IPS-20b (cell line): ENCODE measurements at regions not wholly inside any gene's neighbourhood (a gene's known extent, or its start where the extent isn't known, plus 50 kb on each side); places are given as distances from the start of the nearest gene placed in this dataset.
"Not testable (repeated sequence)": the region's sequence is repeated elsewhere in the genome, so short reads cannot be mapped to it uniquely, and the experiment has no call there.

Source experiments
- H3K27ac ChIP-seq: one replicate; pipeline ENCODE4 v1.5.1; 2013; ENCODE audit warnings: low read length
- H3K27me3 ChIP-seq: 2 replicates; pipeline ENCODE4 v1.6.1; 2013; ENCODE audit warnings: mild to moderate bottlenecking, low read length, inconsistent platforms; ENCODE audit not compliant: insufficient read depth
- H3K36me3 ChIP-seq: 2 replicates; pipeline ENCODE4 v1.6.1; 2013; ENCODE audit warnings: low read depth, mild to moderate bottlenecking, inconsistent platforms, low read length, moderate library complexity; ENCODE audit not compliant: insufficient read depth
- H3K4me1 ChIP-seq: 2 replicates; pipeline ENCODE4 v1.6.1; 2013; ENCODE audit warnings: mild to moderate bottlenecking, control low read depth, inconsistent platforms, low read length, moderate library complexity; ENCODE audit not compliant: insufficient read depth
- H3K4me3 ChIP-seq: 2 replicates; pipeline ENCODE4 v1.5.1; 2013; ENCODE audit warnings: mild to moderate bottlenecking, low read length, inconsistent platforms
- H3K9ac ChIP-seq: 2 replicates; pipeline ENCODE4 v1.6.1; 2013; ENCODE audit warnings: low read depth, mild to moderate bottlenecking, inconsistent platforms, low read length, moderate library complexity
- H3K9me3 ChIP-seq: 2 replicates; pipeline ENCODE4 v1.6.1; 2013; ENCODE audit warnings: mild to moderate bottlenecking, low read depth, low read length, inconsistent platforms; ENCODE audit not compliant: insufficient read depth

DNA sequence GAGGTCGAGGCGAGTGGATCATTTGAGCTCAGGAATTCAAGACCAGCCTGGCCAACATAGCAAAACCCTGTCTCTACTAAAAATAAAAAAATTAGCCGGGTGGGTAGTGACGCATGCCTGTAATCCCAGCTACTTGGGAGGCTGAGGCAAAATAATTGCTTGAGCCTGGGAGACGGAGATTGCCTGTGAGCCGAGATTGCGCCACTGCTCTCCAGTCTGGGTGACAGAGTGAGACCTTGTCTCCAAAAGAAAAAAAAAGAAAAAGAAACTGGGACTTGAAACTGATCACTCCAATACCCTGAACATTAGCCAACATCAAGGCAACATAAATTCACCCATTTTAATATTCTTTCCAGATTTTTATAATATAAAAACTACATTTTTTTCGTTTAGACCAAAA is 874.6 kb upstream of the MBL2 start:
- H3K4me3 ChIP-seq, H3K27ac ChIP-seq, H3K36me3 ChIP-seq, H3K27me3 ChIP-seq, H3K4me1 ChIP-seq, H3K9me3 ChIP-seq, H3K9ac ChIP-seq: not testable (repeated sequence)

DNA sequence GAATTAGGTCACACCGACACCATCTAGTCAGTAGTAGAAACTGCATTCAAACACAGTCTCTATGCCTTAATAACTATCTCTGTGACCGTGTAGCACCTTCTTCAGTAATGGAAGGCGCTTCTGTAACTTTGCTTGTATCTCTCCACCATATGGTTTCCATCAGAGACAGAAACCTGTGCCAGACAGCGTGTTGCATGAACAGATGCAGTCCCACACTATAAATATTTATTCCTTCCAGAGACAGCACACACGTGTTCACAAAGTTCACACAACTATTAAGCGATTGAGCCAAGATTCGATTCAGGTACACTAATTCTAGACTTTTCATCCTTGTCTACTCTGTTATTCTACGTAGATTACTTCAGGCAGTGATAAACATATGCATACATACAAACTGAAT is 873.9 kb upstream of the MBL2 start:
- Histone ChIP-seq H3K4me1 (no peaks in the 10 kb centered on the region), H3K9me3 (no peaks in the 10 kb centered on the region), H3K36me3 (no peaks in the 10 kb centered on the region), H3K9ac (no peak overlapping the region), H3K27me3 (no peaks in the 10 kb centered on the region), H3K4me3 (no peak overlapping the region), H3K27ac (no peak overlapping the region)

DNA sequence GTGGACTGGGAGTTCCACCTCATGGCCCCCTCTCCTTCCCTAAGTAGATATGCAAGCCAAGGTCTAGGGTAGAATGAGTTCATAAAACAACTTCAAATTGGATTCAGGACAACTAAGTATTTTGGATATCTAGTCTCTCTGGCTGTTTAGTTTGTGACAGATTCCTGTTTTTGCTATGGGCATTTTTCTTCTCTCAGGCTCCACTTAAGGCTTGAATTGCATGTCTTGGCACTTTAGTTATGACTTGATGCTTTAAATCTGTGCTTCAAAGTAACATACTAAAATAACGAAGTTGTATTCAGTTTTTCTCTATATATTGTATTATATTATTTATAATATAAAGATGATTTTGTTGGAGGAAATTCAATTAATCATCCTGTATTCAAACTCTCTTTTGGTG is 873.4 kb upstream of the MBL2 start:
- Histone ChIP-seq H3K27me3 (no peaks in the 10 kb centered on the region), H3K4me1 (no peaks in the 10 kb centered on the region), H3K9ac (no peak overlapping the region), H3K4me3 (no peak overlapping the region), H3K36me3 (no peaks in the 10 kb centered on the region), H3K9me3 (no peaks in the 10 kb centered on the region), H3K27ac (no peak overlapping the region)

DNA sequence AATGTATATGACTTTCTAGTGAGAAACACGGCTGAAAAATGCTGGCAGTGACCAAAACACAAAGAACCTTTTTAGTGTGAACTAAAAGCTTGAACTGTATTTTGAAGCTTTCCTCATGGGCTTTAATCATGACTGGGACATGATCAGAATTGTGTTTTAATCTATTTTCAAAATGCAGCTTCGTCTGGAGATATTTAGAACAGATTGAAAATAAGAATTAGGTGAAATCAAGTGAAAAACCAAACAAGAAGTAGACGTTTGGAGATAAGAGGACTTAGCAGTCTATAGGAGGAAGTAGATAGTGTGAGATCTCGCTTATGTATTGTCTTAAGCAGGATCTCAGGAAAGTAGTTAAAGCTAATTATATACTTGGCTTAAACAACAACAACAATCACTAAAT is 865.4 kb upstream of the MBL2 start:
- Histone ChIP-seq H3K4me3 (no peak overlapping the region), H3K36me3 (no peaks in the 10 kb centered on the region), H3K4me1 (no peaks in the 10 kb centered on the region), H3K9me3 (no peaks in the 10 kb centered on the region), H3K27me3 (no peaks in the 10 kb centered on the region), H3K9ac (no peak overlapping the region), H3K27ac (no peak overlapping the region)

DNA sequence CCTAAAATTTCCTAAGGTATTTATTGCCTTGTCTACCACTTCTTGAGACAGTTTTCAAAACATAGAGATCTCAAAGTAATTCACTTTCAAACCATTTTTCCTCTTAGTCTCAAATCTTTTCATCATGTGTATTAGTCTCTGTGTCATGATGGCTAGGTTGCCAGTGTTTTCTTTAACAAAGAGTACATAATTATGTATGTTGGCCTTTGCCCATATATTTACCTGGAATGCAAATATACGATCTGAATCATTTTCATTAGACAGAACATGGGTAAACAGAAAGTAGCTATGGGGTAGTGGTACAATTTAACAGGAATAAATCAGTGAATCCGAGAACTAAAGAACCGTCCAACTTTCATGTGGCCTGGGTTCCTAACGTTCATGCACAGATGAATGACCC is 852.1 kb upstream of the MBL2 start:
- Histone ChIP-seq H3K27ac (no peak overlapping the region), H3K36me3 (no peaks in the 10 kb centered on the region), H3K4me3 (no peak overlapping the region), H3K27me3 (no peaks in the 10 kb centered on the region), H3K9me3 (peaks cover 6% of the 10 kb centered on the region; the same call in 1 of the 2 replicates), H3K4me1 (no peaks in the 10 kb centered on the region), H3K9ac (no peak overlapping the region)

DNA sequence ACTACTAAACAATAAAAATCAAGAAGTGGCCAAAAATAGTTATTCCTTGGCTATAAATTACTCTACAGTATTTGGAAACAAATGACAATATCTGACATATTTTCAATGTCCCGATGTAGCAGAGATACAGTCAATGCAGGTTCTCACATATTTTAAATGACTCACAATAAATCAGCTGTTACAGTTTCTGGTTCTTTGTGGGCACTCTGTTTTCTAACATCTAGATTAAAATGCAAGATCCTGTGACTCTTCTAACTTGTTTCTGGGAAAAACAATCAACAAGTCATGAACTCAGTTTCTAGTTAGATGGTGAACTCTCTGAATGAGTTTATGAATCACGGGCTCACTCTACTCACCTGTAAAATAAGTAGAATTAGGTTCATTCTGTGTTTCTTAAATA is 849.6 kb upstream of the MBL2 start:
- H3K36me3 ChIP-seq: no peaks in the 10 kb centered on the region
- no peaks in the 10 kb centered on the region for H3K27me3 ChIP-seq
- no peak overlapping the region for H3K27ac ChIP-seq

DNA sequence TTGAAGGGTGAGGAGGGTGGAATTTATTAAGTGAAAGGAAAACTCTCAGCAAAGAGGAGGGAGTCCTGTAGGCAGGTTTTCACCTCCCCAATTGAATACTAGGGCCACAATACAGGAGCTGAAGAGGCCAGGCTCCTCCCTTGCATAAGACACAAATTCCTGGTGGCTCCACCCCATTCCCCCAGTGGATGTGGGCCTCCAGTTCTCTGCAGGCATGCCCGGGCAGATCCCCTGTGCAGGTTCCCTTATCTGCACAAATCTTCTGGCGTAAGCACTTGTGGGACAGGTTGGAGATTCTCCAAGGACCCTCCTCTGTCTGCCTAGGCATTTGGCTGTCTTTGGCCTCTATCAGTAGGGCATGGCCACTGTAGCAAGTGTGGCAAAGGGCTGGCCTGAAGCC is 847.1 kb upstream of the MBL2 start:
- no peaks in the 10 kb centered on the region for H3K4me1 ChIP-seq
- H3K36me3 ChIP-seq: no peaks in the 10 kb centered on the region
- no peak overlapping the region for H3K9ac ChIP-seq
- no peaks in the 10 kb centered on the region for H3K9me3 ChIP-seq
- H3K27ac ChIP-seq: no peak overlapping the region
- H3K4me3 ChIP-seq: no peak overlapping the region
- H3K27me3 ChIP-seq: no peaks in the 10 kb centered on the region

More for the DNA sequence above, 849.6 kb upstream of the MBL2 start:
- no peak overlapping the region for H3K4me3 ChIP-seq
- H3K9me3 ChIP-seq: no peaks in the 10 kb centered on the region
- H3K9ac ChIP-seq: no peak overlapping the region
- no peaks in the 10 kb centered on the region for H3K4me1 ChIP-seq

DNA sequence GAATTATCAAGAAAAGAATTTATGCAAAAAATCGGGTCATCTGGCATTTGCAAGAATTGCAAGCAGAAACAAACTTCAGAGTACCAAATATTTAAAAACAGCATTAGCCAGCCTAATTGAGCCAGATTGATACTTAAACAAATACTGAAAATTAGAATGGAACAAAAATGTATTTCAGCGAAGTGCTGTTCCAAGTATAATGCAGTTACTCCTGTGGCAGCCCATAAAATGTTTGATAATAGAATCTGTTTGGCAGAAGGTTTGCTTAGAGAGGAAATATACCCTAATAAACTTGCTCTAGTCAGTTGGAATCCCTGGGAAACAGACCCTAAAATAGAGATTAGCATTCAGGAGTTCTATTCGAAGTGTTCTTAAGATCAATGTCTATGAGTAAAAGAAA is 835.1 kb upstream of the MBL2 start:
- Histone ChIP-seq H3K4me3 (no peak overlapping the region), H3K27ac (no peak overlapping the region), H3K27me3 (no peaks in the 10 kb centered on the region), H3K9me3 (no peaks in the 10 kb centered on the region), H3K36me3 (no peaks in the 10 kb centered on the region), H3K4me1 (no peaks in the 10 kb centered on the region), H3K9ac (no peak overlapping the region)

DNA sequence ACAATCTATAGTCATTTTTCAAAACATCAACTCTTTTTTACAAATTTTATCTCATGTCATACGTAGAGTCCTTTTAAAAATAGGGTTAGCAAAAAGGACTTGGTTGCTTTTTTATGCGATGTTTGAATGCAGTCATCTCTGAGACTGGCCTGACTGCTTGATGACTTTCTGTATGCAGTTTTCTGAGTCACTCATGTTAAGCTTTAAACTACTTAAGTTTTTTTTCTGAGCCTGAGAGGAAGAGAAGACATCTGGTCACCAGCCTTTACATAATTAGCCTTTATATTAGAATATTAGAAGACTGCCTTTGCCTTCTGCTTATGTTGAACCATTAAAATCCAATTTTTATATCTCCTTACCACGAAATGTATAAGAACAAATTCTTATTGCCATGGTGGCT is 834.4 kb upstream of the MBL2 start:
- Histone ChIP-seq H3K27ac (no peak overlapping the region), H3K9ac (no peak overlapping the region), H3K36me3 (no peaks in the 10 kb centered on the region), H3K27me3 (no peaks in the 10 kb centered on the region), H3K9me3 (no peaks in the 10 kb centered on the region), H3K4me1 (no peaks in the 10 kb centered on the region), H3K4me3 (no peak overlapping the region)

DNA sequence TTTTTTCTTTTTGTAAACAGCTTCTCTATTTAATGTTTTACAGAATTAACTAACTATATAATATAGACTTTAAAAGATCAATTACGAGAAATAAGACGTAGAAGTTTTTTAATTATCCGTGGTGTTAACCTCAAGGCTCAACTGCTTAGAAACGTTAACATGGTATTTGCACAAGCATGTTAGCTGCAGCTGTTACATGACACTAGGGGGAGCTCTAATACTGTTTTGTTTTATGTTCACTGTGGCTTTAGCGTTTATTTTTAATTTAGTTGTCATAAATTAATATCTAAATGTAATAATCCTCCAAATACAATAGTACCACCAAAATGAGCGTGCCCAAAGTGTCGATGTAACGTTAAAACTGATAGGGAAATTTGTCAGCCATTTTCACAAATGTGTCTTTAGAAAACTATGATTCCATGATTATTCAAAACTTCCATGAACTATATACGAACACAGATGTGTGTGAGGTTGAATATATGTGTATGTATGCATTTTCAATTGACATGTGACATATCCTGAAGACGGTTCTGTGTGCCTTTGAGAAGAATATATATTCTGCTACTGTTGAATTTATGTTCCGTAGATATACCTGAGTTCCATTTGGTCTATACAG is 828.8 kb upstream of the MBL2 start:
- peaks cover 26% of the 10 kb centered on the region for H3K4me1 ChIP-seq
- no peaks in the 10 kb centered on the region for H3K36me3 ChIP-seq
- H3K4me3 ChIP-seq: no peak overlapping the region
- peak overlapping the region; percentile 45; the same call in 1 of the 2 replicates for H3K9ac ChIP-seq
- H3K27ac ChIP-seq: no peak overlapping the region
- no peaks in the 10 kb centered on the region for H3K27me3 ChIP-seq
- no peaks in the 10 kb centered on the region for H3K9me3 ChIP-seq

DNA sequence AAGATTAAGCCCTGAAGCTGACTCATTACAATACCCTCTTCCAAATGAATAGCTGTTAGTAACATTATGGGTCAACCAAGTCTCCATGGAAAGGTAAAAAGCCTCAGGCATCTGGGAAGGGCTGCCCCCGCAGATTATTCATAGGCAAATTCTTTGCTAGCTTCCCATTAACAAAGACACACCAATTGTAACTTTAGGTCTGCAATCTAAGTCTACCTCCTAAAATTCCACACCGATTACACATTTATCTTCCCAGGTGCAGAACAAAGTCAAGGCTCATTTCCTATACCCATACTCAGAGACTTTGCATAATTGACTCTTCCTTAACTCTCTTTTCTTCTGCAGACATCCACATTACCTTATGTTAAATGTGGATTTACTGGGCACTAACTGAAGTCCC is 826.3 kb upstream of the MBL2 start:
- H3K4me3 ChIP-seq: no peak overlapping the region
- peak overlapping the region; percentile 81; the same call in 1 of the 2 replicates for H3K9ac ChIP-seq
- H3K27ac ChIP-seq: peak overlapping the region; percentile 97
- H3K27me3 ChIP-seq: no peaks in the 10 kb centered on the region
- H3K9me3 ChIP-seq: no peaks in the 10 kb centered on the region
- H3K4me1 ChIP-seq: peaks cover 28% of the 10 kb centered on the region
- H3K36me3 ChIP-seq: no peaks in the 10 kb centered on the region

DNA sequence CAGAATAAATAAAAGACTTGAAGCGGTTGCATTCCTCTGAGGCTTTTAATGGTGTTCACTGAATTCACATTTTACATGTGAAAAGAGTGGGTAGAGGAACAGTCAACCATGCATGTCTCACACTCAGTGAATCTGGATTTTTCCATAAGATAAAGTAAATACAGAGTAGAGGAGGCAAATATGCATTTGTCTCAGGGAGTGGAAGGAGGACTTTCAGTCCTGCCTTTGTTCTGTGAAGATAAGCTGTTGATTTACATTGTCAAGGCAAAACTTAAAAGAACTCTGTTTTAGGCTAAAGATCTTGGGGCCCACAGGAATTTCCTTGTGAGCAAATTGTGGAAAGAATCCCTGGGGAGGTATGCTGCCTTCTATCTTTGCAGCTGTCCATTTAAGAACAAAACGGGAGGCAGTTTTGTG is 825.3 kb upstream of the MBL2 start:
- Histone ChIP-seq H3K4me1 (peaks cover 28% of the 10 kb centered on the region), H3K4me3 (no peak overlapping the region), H3K9ac (peak overlapping the region; percentile 83), H3K27ac (peak overlapping the region; percentile 97), H3K36me3 (no peaks in the 10 kb centered on the region; the same call in 1 of the 2 replicates), H3K27me3 (no peaks in the 10 kb centered on the region), H3K9me3 (no peaks in the 10 kb centered on the region)
